Endothelial cell of umbilical vein (primary cell): ENCODE measurements at regions not wholly inside any gene's neighbourhood (a gene's known extent, or its start where the extent isn't known, plus 50 kb on each side); places are given as distances from the start of the nearest gene placed in this dataset.
A peak's percentile ranks its signal among the peaks of the same experiment; 100 is the strongest.

Experiments used
- BruUV-seq: library from RNA; stranded (reverse); fragments of 400-500 nt; replicated peaks from 2 replicates; lab custom pipeline; 2021; lab: Mats Ljungman, UMichigan
- CTCF ChIA-PET: fragments of 300-600, 350-600 bp; sonication (Branson Sonifier 250); formaldehyde crosslinking; loops from one replicate; lab custom pipeline; 2021; ENCODE audit warnings: antibody characterized with exemption, inconsistent platforms; lab: Charles Lee
- POLR2A ChIA-PET: fragments of 300-600, 350-600 bp; sonication (Branson Sonifier 250); formaldehyde crosslinking; loops from one replicate; lab custom pipeline; 2021; ENCODE audit warnings: antibody characterized with exemption, inconsistent platforms; lab: Charles Lee
- DNase-seq: peaks from one replicate; pipeline ENCODE4 v3.0.0-alpha.2; 2011; ENCODE audit warnings: low read depth, low spot score
- FAIRE-seq: peaks from 2 replicates; lab custom pipeline; 2011; peaks lifted over from hg19 to GRCh38; lab: Jason Lieb, UNC
- H2AFZ ChIP-seq: 2 replicates; pipeline ENCODE4 v1.6.0; 2012; ENCODE audit warnings: low read depth, low read length, control low read depth, inconsistent platforms
- H3K27ac ChIP-seq: 2 replicates; pipeline ENCODE4 v1.5.1; 2011; ENCODE audit warnings: low read depth, mild to moderate bottlenecking, control low read depth, low read length, moderate library complexity; ENCODE audit not compliant: insufficient read depth
- H3K27me3 ChIP-seq, 2 experiments: 2 replicates each; pipeline versions ENCODE4 v1.6.0 to v1.6.1; 2011; ENCODE audit warnings: low read length in 2 of 2, mixed read lengths in 1 of 2; ENCODE audit not compliant: control insufficient read depth in 2 of 2, insufficient read depth in 2 of 2
- H3K36me3 ChIP-seq, 2 experiments: 2 replicates in 1 of 2; 3 replicates in 1 of 2; pipeline ENCODE4 v1.5.1; 2011; ENCODE audit warnings: low read length in 2 of 2, mild to moderate bottlenecking in 1 of 2, moderate library complexity in 1 of 2; ENCODE audit not compliant: control insufficient read depth in 2 of 2, insufficient read depth in 2 of 2; ENCODE audit errors: extremely low read depth in 1 of 2
- H3K4me1 ChIP-seq: 3 replicates; pipeline ENCODE4 v1.5.1; 2011; ENCODE audit warnings: mild to moderate bottlenecking, low read length; ENCODE audit not compliant: control insufficient read depth, insufficient read depth; ENCODE audit errors: extremely low read depth
- H3K4me2 ChIP-seq: 2 replicates; pipeline ENCODE4 v1.6.1; 2011; ENCODE audit warnings: low read length, control low read depth, mixed read lengths; ENCODE audit not compliant: insufficient read depth
- H3K4me3 ChIP-seq, 3 experiments: fragments of 200-600 bp in 1 of 3; sonication (generic), shearing (Covaris generic) in 1 of 3; replicated peaks in 1 of 3; 2 replicates each; pipeline ENCODE4 v1.5.1; 2011 to 2016; ENCODE audit warnings: control low read depth in 3 of 3, low read length in 3 of 3, mild to moderate bottlenecking in 2 of 3, inconsistent platforms in 1 of 3, low read depth in 1 of 3, moderate library complexity in 1 of 3; ENCODE audit not compliant: insufficient read depth in 1 of 3
- H3K79me2 ChIP-seq: 2 replicates; pipeline ENCODE4 v1.6.0; 2012; ENCODE audit warnings: low read length, inconsistent platforms; ENCODE audit not compliant: control insufficient read depth, insufficient read depth
- H3K9ac ChIP-seq: replicated peaks from 2 replicates; pipeline ENCODE3; 2011; ENCODE audit warnings: low read length, control low read depth; ENCODE audit not compliant: insufficient read depth; ENCODE audit errors: extremely low read depth
- H3K9me1 ChIP-seq: replicated peaks from 3 replicates; pipeline ENCODE4 v1.6.0; 2011; ENCODE audit warnings: mild to moderate bottlenecking, low read length; ENCODE audit not compliant: control insufficient read depth, insufficient read depth; ENCODE audit errors: extremely low read depth
- H3K9me3 ChIP-seq: replicated peaks from 2 replicates; pipeline ENCODE4 v1.5.1; 2012; ENCODE audit warnings: low read length, inconsistent platforms; ENCODE audit not compliant: control insufficient read depth, insufficient read depth
- H4K20me1 ChIP-seq: replicated peaks from 2 replicates; pipeline ENCODE3; 2011; ENCODE audit warnings: mild to moderate bottlenecking, low read length; ENCODE audit not compliant: control insufficient read depth, insufficient read depth; ENCODE audit errors: extremely low read depth
- EZH2 ChIP-seq: IDR thresholded peaks from 2 replicates; pipeline ENCODE4 v1.6.1; 2012; ENCODE audit warnings: borderline replicate concordance, low read depth, mild to moderate bottlenecking, moderate library complexity, low read length, inconsistent platforms; ENCODE audit not compliant: severe bottlenecking
- FOS ChIP-seq: IDR thresholded peaks from 2 replicates; pipeline ENCODE4 v1.6.1; 2011; ENCODE audit warnings: mild to moderate bottlenecking, low read length, moderate library complexity, borderline replicate concordance; ENCODE audit not compliant: insufficient read depth
- GATA2 ChIP-seq: IDR thresholded peaks from 2 replicates; pipeline ENCODE4 v1.7.0; 2011; ENCODE audit warnings: low read depth, mild to moderate bottlenecking, moderate library complexity, mixed read lengths, low read length; ENCODE audit not compliant: insufficient read length, insufficient read depth
- JUN ChIP-seq: IDR thresholded peaks from 2 replicates; pipeline ENCODE4 v1.6.1; 2011; ENCODE audit warnings: borderline replicate concordance, low read depth; ENCODE audit not compliant: insufficient read length, insufficient read depth
- MYC ChIP-seq: IDR thresholded peaks from one replicate; pipeline ENCODE4 v1.6.1; 2011; ENCODE audit warnings: mild to moderate bottlenecking, low read depth, low read length
- POLR2A ChIP-seq: IDR thresholded peaks from 2 replicates; pipeline ENCODE4 v1.6.1; 2012; ENCODE audit warnings: low read depth, mild to moderate bottlenecking, control low read depth, low read length
- POLR2AphosphoS5 ChIP-seq: IDR thresholded peaks from 2 replicates; pipeline ENCODE4 v1.6.1; 2012; ENCODE audit warnings: low read depth, mild to moderate bottlenecking, control low read depth, low read length, moderate library complexity; ENCODE audit not compliant: insufficient read depth
- dilution Hi-C: fragments of 300-500 bp; cut with MboI; formaldehyde crosslinking; loops from one replicate; pipeline ENCODE4 v1.15.0; 2019; ENCODE audit warnings: low sequenced_read_pairs; ENCODE audit not compliant: extremely low pct_ligation_motif_present
- intact Hi-C: fragments of 100-400 bp; cut with micrococcal nuclease; formaldehyde crosslinking; loops from one replicate; pipeline ENCODE4 v1.10.0; 2022
- TF ChIP-seq, protein P1 (sequence below): IDR thresholded peaks from 2 replicates; pipeline ENCODE4 v1.6.1; 2011; ENCODE audit not compliant: insufficient read depth, insufficient read length
- TF ChIP-seq, protein P2 (sequence below), 2 donors: IDR thresholded peaks; 1 replicate in 1 of 2; 2 replicates in 1 of 2; pipeline ENCODE4 v1.5.1; 2011; ENCODE audit warnings: low read length in 2 of 2, mild to moderate bottlenecking in 2 of 2, moderate library complexity in 2 of 2, control low read depth in 1 of 2, inconsistent platforms in 1 of 2, low read depth in 1 of 2; ENCODE audit not compliant: insufficient read depth in 1 of 2; ENCODE audit errors: extremely low read depth in 1 of 2

DNA sequence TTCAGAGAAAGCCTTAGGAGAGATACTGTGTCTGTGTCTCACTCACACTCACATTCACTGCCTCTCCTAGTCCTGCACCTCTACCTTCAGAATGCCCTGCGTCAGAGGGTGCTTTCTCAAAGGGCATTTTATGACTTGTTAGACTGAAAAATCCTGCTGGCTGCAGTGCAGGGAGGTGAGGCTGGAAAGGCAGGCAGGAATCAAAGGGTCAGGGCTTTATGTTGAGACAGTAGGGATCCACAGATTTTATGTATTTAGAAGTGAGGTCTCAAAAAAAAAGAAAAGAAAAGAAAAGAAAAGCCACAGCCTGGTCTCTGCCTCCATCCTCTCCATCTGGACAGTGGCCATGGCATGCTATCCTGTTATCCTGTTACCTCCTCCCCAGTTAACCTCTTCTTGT lies 936.0 kb upstream of the SLC10A2 start:
- H2AFZ ChIP-seq, result peak overlapping the region; percentile 26

DNA sequence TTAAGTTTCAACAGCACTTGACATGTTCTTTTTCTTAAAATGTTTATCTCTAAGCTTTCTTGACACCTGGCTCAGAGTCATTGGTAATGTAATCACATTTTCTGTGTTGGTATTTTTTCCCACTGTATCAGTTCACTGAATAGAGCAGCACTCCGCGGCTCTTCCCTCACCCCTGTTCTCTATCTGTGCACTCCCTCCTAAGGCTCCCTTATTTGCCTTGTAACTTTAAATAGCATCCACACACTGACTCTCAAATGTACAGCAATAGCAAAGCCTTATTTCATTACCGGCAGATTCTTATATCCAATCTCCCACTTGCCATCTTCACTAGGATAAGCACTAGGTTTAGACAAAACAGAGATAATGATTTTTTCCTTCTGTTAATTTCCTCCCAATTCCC lies 935.5 kb upstream of the SLC10A2 start:
- H3K9me3 ChIP-seq, result no peaks in the 10 kb centered on the region
- POLR2A ChIA-PET, result no interaction called here
- no peak for TF ChIP-seq FOS
- TF ChIP-seq POLR2A, result no peak
- TF ChIP-seq EZH2, result no peak
- TF ChIP-seq, protein P1, sequence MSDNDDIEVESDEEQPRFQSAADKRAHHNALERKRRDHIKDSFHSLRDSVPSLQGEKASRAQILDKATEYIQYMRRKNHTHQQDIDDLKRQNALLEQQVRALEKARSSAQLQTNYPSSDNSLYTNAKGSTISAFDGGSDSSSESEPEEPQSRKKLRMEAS, result no peak
- no peak for TF ChIP-seq GATA2
- TF ChIP-seq MYC, result no peak
- TF ChIP-seq JUN, result no peak
- TF ChIP-seq POLR2AphosphoS5, result no peak
- TF ChIP-seq, protein P2, sequence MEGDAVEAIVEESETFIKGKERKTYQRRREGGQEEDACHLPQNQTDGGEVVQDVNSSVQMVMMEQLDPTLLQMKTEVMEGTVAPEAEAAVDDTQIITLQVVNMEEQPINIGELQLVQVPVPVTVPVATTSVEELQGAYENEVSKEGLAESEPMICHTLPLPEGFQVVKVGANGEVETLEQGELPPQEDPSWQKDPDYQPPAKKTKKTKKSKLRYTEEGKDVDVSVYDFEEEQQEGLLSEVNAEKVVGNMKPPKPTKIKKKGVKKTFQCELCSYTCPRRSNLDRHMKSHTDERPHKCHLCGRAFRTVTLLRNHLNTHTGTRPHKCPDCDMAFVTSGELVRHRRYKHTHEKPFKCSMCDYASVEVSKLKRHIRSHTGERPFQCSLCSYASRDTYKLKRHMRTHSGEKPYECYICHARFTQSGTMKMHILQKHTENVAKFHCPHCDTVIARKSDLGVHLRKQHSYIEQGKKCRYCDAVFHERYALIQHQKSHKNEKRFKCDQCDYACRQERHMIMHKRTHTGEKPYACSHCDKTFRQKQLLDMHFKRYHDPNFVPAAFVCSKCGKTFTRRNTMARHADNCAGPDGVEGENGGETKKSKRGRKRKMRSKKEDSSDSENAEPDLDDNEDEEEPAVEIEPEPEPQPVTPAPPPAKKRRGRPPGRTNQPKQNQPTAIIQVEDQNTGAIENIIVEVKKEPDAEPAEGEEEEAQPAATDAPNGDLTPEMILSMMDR (IDR thresholded peaks at IDR 0.05; ENCODE audit: extremely low read depth in 1 of 2, insufficient read depth in 1 of 2, low read depth in 1 of 2, low read length in 2 of 2), result no peak
- H3K27me3 ChIP-seq, result no peaks in the 10 kb centered on the region
- dilution Hi-C loops, result no loop called here
- H3K4me3 ChIP-seq, result no peak overlapping the region
- BruUV-seq, result no TSS peak
- intact Hi-C loops, result no loop called here
- no peak overlapping the region for H3K9ac ChIP-seq
- CTCF ChIA-PET, result no interaction called here
- FAIRE-seq (no peak), DNase-seq (no peak)
- H3K9me1 ChIP-seq, result no peaks in the 10 kb centered on the region
- H3K4me1 ChIP-seq, result no peaks in the 10 kb centered on the region
- H3K4me2 ChIP-seq, result no peak overlapping the region
- H4K20me1 ChIP-seq, result no peaks in the 10 kb centered on the region
- no peak overlapping the region for H3K27ac ChIP-seq
- peak overlapping the region; percentile 26 for H2AFZ ChIP-seq
- no peaks in the 10 kb centered on the region for H3K36me3 ChIP-seq
- no peaks in the 10 kb centered on the region for H3K79me2 ChIP-seq

More for the DNA sequence above, 936.0 kb upstream of the SLC10A2 start:
- ChIA-PET CTCF (interaction anchor here (0.6 to 1.2 kb wide), 2 partner anchors 12 to 39 kb away, joined by 3 read pairs; no protein-coding TSS in a partner anchor), POLR2A (no interaction called here)
- dilution Hi-C loops, result no loop called here
- H3K9me3 ChIP-seq, result no peaks in the 10 kb centered on the region
- no peak overlapping the region for H3K9ac ChIP-seq
- H3K79me2 ChIP-seq, result no peaks in the 10 kb centered on the region
- TF ChIP-seq FOS, result no peak
- no peak for TF ChIP-seq EZH2
- TF ChIP-seq, protein P1, result no peak
- no peak for TF ChIP-seq POLR2A
- TF ChIP-seq GATA2, result no peak
- BruUV-seq, result no TSS peak
- no peak overlapping the region for H3K4me2 ChIP-seq
- no peak for DNase-seq
- no peaks in the 10 kb centered on the region for H3K27me3 ChIP-seq
- H3K27ac ChIP-seq, result no peak overlapping the region
- H3K9me1 ChIP-seq, result no peaks in the 10 kb centered on the region
- intact Hi-C loops, result no loop called here
- no peaks in the 10 kb centered on the region for H3K36me3 ChIP-seq
- H4K20me1 ChIP-seq, result no peaks in the 10 kb centered on the region
- H3K4me1 ChIP-seq, result no peaks in the 10 kb centered on the region
- H3K4me3 ChIP-seq, result no peak overlapping the region
- FAIRE-seq, result no peak
